H9 (cell line): ENCODE measurements at regions not wholly inside any gene's neighbourhood (a gene's known extent, or its start where the extent isn't known, plus 50 kb on each side); places are given as distances from the start of the nearest gene placed in this dataset.

Experiments used
- DNase-seq: peaks from one replicate; pipeline ENCODE4 v3.0.0-alpha.2; 2017
- H2AFZ ChIP-seq: one replicate; pipeline ENCODE4 v1.6.1; 2013; ENCODE audit warnings: mild to moderate bottlenecking, low read length, control low read depth, moderate library complexity
- H2AK5ac ChIP-seq: 2 replicates; pipeline ENCODE4 v1.6.1; 2013; ENCODE audit warnings: low read length, control low read depth, mixed read lengths; ENCODE audit not compliant: insufficient read length
- H2BK120ac ChIP-seq: one replicate; pipeline ENCODE4 v1.6.1; 2013; ENCODE audit warnings: low read depth, mild to moderate bottlenecking, low read length, control low read depth, inconsistent platforms; ENCODE audit not compliant: poor library complexity, severe bottlenecking
- H2BK12ac ChIP-seq: 2 replicates; pipeline ENCODE4 v1.6.1; 2013; ENCODE audit warnings: low read length, control low read depth, mixed read lengths, low read depth; ENCODE audit not compliant: insufficient read length
- H2BK15ac ChIP-seq: 2 replicates; pipeline ENCODE4 v1.6.1; 2013; ENCODE audit warnings: low read depth, low read length, control low read depth
- H2BK20ac ChIP-seq: one replicate; pipeline ENCODE4 v1.6.1; 2013; ENCODE audit warnings: low read depth, mild to moderate bottlenecking, low read length, control low read depth, inconsistent platforms; ENCODE audit not compliant: poor library complexity, severe bottlenecking
- H2BK5ac ChIP-seq: 2 replicates; pipeline ENCODE4 v1.6.1; 2013; ENCODE audit warnings: low read length, control low read depth, mixed read lengths; ENCODE audit not compliant: insufficient read length
- H3K14ac ChIP-seq: 2 replicates; pipeline ENCODE4 v1.6.1; 2013; ENCODE audit warnings: low read length, control low read depth; ENCODE audit not compliant: insufficient read depth
- H3K18ac ChIP-seq: 2 replicates; pipeline ENCODE4 v1.6.1; 2013; ENCODE audit warnings: low read depth, mild to moderate bottlenecking, mixed read lengths, low read length, control low read depth; ENCODE audit not compliant: insufficient read length
- H3K23ac ChIP-seq: 2 replicates; pipeline ENCODE4 v1.6.1; 2013; ENCODE audit warnings: low read length, control low read depth, mixed read lengths, low read depth; ENCODE audit not compliant: insufficient read length
- H3K23me2 ChIP-seq: 2 replicates; pipeline ENCODE4 v1.6.1; 2013; ENCODE audit warnings: low read depth, mild to moderate bottlenecking, mixed read lengths, low read length, control low read depth; ENCODE audit not compliant: insufficient read length, poor library complexity, severe bottlenecking
- H3K27ac ChIP-seq: 2 replicates; pipeline ENCODE4 v1.5.1; 2013; ENCODE audit warnings: low read length, control low read depth, mixed read lengths, low read depth; ENCODE audit not compliant: insufficient read length
- H3K27me3 ChIP-seq: 2 replicates; pipeline ENCODE4 v1.6.1; 2013; ENCODE audit warnings: low read length, control low read depth, inconsistent platforms; ENCODE audit not compliant: insufficient read depth
- H3K4ac ChIP-seq: 2 replicates; pipeline ENCODE4 v1.6.1; 2013; ENCODE audit warnings: low read depth, mild to moderate bottlenecking, control low read depth, inconsistent platforms, low read length, moderate library complexity
- H3K4me1 ChIP-seq: 2 replicates; pipeline ENCODE4 v1.6.1; 2013; ENCODE audit warnings: low read length, control low read depth, inconsistent platforms; ENCODE audit not compliant: insufficient read depth
- H3K4me2 ChIP-seq: 2 replicates; pipeline ENCODE4 v1.6.1; 2013; ENCODE audit warnings: low read length, control low read depth, mixed read lengths; ENCODE audit not compliant: insufficient read length, insufficient read depth
- H3K56ac ChIP-seq: 2 replicates; pipeline ENCODE4 v1.6.1; 2013; ENCODE audit warnings: low read depth, mild to moderate bottlenecking, mixed read lengths, low read length, control low read depth; ENCODE audit not compliant: insufficient read length
- H3K79me1 ChIP-seq: 2 replicates; pipeline ENCODE4 v1.6.1; 2013; ENCODE audit warnings: low read depth, mild to moderate bottlenecking, moderate library complexity, low read length, control low read depth, inconsistent platforms; ENCODE audit not compliant: insufficient read depth, poor library complexity, severe bottlenecking
- H3K79me2 ChIP-seq: 2 replicates; pipeline ENCODE4 v1.6.1; 2013; ENCODE audit warnings: low read length, control low read depth, inconsistent platforms; ENCODE audit not compliant: insufficient read depth
- H3K9ac ChIP-seq: 2 replicates; pipeline ENCODE4 v1.6.1; 2013; ENCODE audit warnings: low read length, control low read depth, mixed read lengths; ENCODE audit not compliant: insufficient read length; ENCODE audit errors: extremely low read depth
- H3K9me3 ChIP-seq: one replicate; pipeline ENCODE4 v1.6.1; 2013; ENCODE audit warnings: low read depth, low read length, inconsistent platforms; ENCODE audit not compliant: control insufficient read depth
- H3T11ph ChIP-seq: one replicate; pipeline ENCODE4 v1.6.1; 2013; ENCODE audit warnings: mild to moderate bottlenecking, low read length, control low read depth, inconsistent platforms
- H4K20me1 ChIP-seq: one replicate; pipeline ENCODE4 v1.6.1; 2013; ENCODE audit not compliant: control insufficient read depth, insufficient read length, insufficient read depth
- H4K5ac ChIP-seq: 2 replicates; pipeline ENCODE4 v1.6.1; 2013; ENCODE audit warnings: low read depth, mild to moderate bottlenecking, mixed read lengths, low read length, control low read depth; ENCODE audit not compliant: insufficient read length
- H4K8ac ChIP-seq: replicated peaks from 2 replicates; pipeline ENCODE4 v1.6.1; 2013; ENCODE audit warnings: low read length, control low read depth, mixed read lengths, low read depth; ENCODE audit not compliant: insufficient read length
- H4K91ac ChIP-seq: 2 replicates; pipeline ENCODE4 v1.6.1; 2013; ENCODE audit warnings: low read depth, mild to moderate bottlenecking, moderate library complexity, mixed read lengths, low read length, control low read depth; ENCODE audit not compliant: insufficient read length
- H3K27ac Mint-ChIP-seq, 3 experiments: 2 replicates in 2 of 3; 3 replicates in 1 of 3; pipeline ENCODE4 v1.8.0; 2020 to 2021; ENCODE audit warnings: mixed read lengths in 3 of 3, mild to moderate bottlenecking in 1 of 3, moderate library complexity in 1 of 3
- H3K27me3 Mint-ChIP-seq: 2 replicates; pipeline ENCODE4 v1.8.0; 2021; ENCODE audit warnings: low read depth, mild to moderate bottlenecking, moderate library complexity, mixed read lengths
- H3K36me3 Mint-ChIP-seq, 3 experiments: 2 replicates in 2 of 3; 3 replicates in 1 of 3; pipeline ENCODE4 v1.8.0; 2020 to 2021; ENCODE audit warnings: low read depth in 3 of 3, mixed read lengths in 3 of 3; ENCODE audit not compliant: insufficient read depth in 1 of 3
- H3K4me1 Mint-ChIP-seq, 2 experiments: 2 replicates each; pipeline ENCODE4 v1.8.0; 2020; ENCODE audit warnings: mixed read lengths in 2 of 2
- H3K4me3 Mint-ChIP-seq, 2 experiments: 2 replicates in 1 of 2; 3 replicates in 1 of 2; pipeline ENCODE4 v1.8.0; 2020 to 2021; ENCODE audit warnings: mild to moderate bottlenecking in 2 of 2, mixed read lengths in 2 of 2, moderate library complexity in 1 of 2
- H3K9me3 Mint-ChIP-seq, 2 experiments: 2 replicates in 1 of 2; 3 replicates in 1 of 2; pipeline ENCODE4 v1.8.0; 2020; ENCODE audit warnings: mild to moderate bottlenecking in 2 of 2, mixed read lengths in 2 of 2, moderate library complexity in 1 of 2
- TF ChIP-seq, protein P1 (sequence below): fragments of 200-600 bp; sonication (generic); conservative IDR thresholded peaks from 3 replicates; pipeline ENCODE4 v1.8.0; 2021; ENCODE audit warnings: antibody characterized with exemption, mild to moderate bottlenecking

DNA sequence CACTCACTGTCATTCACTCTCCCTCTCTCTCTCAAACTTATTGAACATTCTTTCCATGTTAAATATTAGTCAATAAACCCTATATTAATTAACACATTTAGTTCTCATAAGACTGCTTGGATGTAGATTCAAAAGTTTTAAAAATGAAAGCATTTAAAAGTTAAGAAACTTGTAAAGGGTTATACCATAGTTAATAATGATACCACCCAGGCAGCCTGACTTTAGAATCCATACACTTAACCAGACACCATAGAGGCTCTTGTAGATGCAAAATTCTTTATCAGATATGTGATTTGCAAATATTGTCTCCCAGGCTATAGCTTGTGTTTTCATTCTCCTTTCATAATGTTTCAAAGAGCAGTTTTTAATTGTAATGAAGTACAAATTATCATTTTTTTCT lies 335.8 kb upstream of the ACTBL2 start:
- Histone ChIP-seq H3T11ph (no peak overlapping the region), H2AFZ (no peak overlapping the region), H4K5ac (no peak overlapping the region), H3K4me2 (no peak overlapping the region), H3K56ac (no peak overlapping the region), H4K91ac (no peak overlapping the region), H2AK5ac (no peak overlapping the region), H4K8ac (no peak overlapping the region), H3K14ac (no peak overlapping the region), H4K20me1 (no peaks in the 10 kb centered on the region), H3K9ac (no peak overlapping the region), H2BK12ac (no peak overlapping the region), H2BK15ac (no peak overlapping the region), H3K9me3 (no peaks in the 10 kb centered on the region), H3K18ac (no peak overlapping the region), H3K27ac (no peak overlapping the region), H3K79me2 (no peaks in the 10 kb centered on the region), H3K23me2 (no peaks in the 10 kb centered on the region), H3K23ac (no peak overlapping the region), H2BK20ac (no peak overlapping the region), H2BK5ac (no peak overlapping the region), H3K27me3 (no peaks in the 10 kb centered on the region), H2BK120ac (no peak overlapping the region), H3K79me1 (no peaks in the 10 kb centered on the region), H3K4ac (no peak overlapping the region), H3K4me1 (no peaks in the 10 kb centered on the region; the same call in 1 of the 2 replicates)
- H3K9me3 Mint-ChIP-seq: peaks cover 5 to 13% of the 10 kb centered on the region in 2 experiments; a peak in 4 of 5 replicates
- H3K4me1 Mint-ChIP-seq: peaks cover 10 to 14% of the 10 kb centered on the region in 2 experiments
- H3K36me3 Mint-ChIP-seq: peaks cover 0 to 4% (median 3%) of the 10 kb centered on the region in 3 experiments; a peak in 2 of 7 replicates
- H3K4me3 Mint-ChIP-seq: no peak overlapping the region
- no peak for DNase-seq
- H3K27me3 Mint-ChIP-seq: no peaks in the 10 kb centered on the region
- TF ChIP-seq, protein P1, sequence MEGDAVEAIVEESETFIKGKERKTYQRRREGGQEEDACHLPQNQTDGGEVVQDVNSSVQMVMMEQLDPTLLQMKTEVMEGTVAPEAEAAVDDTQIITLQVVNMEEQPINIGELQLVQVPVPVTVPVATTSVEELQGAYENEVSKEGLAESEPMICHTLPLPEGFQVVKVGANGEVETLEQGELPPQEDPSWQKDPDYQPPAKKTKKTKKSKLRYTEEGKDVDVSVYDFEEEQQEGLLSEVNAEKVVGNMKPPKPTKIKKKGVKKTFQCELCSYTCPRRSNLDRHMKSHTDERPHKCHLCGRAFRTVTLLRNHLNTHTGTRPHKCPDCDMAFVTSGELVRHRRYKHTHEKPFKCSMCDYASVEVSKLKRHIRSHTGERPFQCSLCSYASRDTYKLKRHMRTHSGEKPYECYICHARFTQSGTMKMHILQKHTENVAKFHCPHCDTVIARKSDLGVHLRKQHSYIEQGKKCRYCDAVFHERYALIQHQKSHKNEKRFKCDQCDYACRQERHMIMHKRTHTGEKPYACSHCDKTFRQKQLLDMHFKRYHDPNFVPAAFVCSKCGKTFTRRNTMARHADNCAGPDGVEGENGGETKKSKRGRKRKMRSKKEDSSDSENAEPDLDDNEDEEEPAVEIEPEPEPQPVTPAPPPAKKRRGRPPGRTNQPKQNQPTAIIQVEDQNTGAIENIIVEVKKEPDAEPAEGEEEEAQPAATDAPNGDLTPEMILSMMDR: no peak
- H3K27ac Mint-ChIP-seq: no peak overlapping the region
